GM19043 (cell line): ENCODE measurements at regions not wholly inside any gene's neighbourhood (a gene's known extent, or its start where the extent isn't known, plus 50 kb on each side); places are given as distances from the start of the nearest gene placed in this dataset.
"Not testable (repeated sequence)": the region's sequence is repeated elsewhere in the genome, so short reads cannot be mapped to it uniquely, and the experiment has no call there.

Experiments used
- ATAC-seq: cut with Tn5 transposase; IDR thresholded peaks from one replicate; pipeline ENCODE4 v1.9.1; 2021; ENCODE audit warnings: low read depth; ENCODE audit not compliant: unreplicated experiment

DNA sequence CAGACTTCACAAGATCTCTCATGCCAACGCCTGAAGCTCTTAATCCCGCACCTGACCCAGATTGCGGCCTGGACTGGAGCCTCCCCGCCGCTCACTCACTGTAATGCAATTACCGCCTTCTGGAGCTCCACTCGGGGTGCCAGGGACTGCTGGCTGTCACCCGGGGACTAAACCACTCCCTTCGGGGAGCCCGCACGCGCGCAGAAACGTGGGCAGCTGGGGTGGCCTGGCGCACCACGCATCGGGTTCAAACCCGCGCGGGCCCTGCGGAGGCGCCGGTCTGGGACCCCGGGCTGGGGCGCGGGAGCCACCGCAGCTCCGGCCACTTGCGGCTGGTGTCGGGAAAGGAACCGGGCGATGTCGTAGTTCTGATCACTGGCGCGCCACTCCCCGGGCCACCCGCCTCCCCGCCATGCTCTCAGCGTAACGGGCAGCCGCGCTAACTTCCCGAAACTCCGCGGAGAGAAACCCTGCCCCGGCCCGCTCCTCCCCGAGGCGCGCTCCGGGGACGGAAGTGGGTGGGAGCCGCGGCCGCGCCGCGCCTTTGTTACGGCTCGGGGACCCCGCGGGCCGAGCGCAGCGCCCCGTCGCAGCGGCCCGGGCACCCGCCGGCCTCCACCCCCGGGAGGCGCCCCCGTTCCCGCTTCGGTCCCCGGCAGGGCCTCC is 100.3 kb upstream of the SVIL start:
- ATAC-seq: peak; percentile 45

DNA sequence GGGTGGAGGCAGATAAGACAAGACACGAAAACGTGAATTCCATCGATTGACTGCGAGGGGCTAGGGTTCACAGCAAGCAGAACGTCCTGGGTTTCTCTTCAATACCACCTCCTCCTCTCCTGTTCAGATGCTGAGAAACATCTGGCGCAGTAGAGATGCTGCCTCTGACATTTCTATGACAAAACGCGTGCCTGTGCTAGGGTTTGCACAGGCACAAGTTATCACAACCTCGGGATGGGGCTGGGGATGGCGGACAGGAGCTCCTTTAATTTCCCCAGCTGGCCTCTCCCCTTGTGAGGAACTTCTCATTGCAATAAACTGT is 99.8 kb upstream of the SVIL start:
- no peak for ATAC-seq

DNA sequence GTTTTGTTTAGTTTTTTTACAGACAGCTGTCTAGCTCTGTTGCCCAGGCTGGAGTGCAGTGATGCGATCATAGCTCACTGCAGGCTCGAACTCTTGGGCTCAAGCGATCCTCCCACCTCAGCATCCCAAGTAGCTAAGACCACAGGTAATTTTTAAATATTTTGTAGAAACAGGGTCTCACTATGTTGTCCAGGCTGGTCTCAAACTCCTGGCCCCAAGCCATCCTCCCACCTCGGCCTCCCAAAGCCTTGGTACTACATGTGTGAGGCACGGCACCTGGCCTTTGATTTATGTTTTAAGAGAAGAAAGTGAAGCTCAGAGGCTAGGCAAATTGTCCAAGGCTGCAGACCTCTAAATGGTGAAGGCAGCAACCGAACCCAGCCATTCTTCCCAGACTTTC is 98.6 kb upstream of the SVIL start:
- no peak for ATAC-seq

DNA sequence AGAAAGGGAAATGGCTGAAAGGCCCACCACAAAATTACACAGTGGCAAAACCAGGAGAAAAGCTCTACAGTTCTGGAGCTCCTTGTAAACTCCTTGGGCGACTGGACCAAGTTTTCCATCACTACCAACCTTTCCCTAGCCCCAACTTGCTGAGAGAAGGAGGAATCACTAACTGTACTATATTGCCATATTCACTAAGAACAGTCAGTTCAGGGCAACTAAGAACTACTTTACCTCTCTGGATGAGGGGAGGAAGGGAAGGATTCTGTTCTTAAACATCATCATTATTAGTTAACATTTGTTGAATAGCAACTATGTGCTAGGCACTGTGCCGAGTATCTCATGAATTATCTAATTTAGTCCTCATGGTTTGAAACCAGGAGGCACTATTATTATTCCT is 98.1 kb upstream of the SVIL start:
- ATAC-seq: no peak

DNA sequence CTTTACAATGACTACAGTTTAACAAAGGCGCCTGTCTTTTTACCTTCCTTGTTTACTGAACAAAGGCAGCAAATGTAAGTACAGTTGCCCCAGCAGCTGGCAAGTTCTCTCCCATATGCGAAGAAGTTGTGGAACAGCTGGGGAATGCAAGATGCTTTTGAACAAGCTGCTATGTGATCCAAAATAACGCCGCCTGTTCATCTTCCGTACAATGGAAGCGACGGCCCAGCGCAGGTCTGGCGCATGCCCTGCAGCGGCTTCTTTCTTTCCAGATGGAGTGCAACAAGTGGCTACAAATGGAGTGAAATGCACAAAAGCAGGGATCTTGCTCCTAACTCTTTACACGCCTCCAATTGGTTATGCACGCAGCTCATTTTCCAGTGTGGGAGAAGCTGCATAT is 97.0 kb upstream of the SVIL start:
- ATAC-seq: no peak

DNA sequence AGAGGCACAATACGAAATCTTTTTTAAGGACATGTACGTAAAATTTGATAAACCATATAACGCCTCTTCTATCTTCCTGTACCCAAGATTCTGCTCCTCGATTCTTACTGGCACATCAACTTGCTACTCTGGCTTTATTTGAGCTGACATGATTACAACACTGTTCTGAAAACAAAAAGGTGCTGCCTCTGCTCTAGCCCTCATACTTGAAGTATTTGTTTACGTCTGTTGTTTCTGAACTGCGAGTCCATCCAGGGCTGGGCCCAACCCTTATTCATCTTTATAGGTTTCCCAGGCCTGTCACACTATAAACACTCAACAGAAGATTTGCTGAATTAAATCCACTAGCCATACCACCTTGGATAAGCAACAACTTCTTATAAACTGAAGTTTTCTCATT is 96.2 kb upstream of the SVIL start:
- ATAC-seq: no peak

DNA sequence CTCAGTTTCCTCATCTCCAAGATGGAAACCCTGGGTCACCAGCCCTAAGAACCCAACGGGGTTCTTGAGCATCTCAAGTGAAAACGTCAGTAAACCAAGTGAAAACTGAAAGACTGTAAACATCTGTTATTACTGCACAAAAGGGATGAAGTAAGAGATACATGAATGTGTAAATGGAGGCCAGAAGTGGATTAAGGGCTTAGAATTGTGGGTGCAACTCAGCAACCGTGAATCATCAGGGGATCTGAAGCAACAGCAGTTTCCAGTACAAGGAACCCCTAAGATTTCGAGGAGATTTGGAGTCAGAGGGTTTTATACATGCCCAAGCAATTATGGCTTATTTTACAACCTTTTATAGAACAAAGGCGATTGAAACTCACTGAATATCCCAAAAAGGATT is 95.7 kb upstream of the SVIL start:
- no peak for ATAC-seq

DNA sequence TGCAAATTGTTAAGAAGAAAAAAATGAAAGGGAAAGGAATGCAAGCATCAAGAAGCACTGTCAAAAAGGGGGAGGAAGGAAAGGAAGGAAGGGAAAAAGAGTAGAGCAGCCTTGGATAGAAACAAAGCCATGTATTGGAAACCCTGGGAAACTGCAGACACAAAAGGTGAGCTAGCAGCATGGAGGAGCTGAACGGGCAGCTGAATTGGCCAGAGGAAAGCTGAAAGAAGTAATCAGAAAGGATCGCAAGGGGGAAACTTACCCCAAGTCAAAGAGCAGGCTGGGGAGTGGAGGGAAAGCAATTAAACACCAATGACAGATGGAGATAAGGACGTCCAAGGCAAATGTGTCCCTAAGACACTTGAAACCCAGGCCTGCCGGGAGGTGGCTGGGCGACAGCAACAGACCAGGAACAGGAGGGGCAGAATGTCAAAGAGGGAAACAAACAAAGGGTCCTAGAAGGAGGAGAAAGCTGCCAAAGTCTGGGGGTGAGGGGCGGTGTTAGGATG is 93.8 kb upstream of the SVIL start:
- no peak for ATAC-seq

DNA sequence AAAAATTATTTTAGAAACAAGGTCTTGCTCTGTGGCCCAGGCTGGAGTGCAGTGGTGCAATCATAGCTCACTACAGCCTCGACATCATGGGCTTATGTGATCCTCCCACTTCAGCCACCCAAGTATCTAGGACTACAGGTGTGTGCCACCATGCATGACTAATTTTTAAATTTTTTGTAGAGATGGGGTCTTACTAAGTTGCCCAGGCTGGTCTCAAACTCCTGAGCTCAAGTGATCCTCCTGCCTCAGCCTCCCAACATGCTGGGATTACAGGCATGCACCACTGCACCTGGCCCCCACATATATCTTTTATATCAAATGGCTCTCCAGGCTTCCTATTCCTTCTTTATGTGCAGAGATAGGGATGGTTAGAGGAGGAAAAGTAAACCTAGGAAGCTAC is 91.2 kb upstream of the SVIL start:
- not testable (repeated sequence) for ATAC-seq

DNA sequence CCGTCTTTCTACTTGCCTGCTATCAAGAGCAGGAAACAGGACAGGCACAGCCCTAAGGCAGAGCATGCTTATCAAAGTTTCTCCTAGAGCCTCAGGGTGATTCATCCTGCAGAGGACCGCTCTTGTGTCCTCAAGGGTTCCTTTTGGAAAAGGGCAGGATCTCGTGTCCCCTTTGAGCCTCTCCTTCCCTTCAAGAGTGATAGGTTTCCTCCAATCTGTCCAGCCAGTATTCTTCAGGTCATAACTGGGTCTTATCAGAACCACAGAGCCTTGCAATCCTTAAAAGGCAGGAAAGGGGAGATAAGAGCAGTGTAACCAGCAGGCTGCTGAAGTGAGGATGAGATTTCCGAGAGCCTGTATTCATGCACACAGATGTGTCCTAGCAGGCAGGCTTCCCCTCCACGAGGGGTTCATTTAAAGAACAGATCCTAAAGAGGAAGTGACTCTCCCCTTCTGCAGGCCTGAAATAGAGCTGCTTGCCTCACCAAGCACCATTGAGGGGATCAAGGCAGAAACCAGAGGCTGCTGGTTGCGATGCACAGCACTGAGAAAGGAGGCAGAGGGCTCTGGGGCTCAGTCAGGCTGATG is 90.5 kb upstream of the SVIL start:
- ATAC-seq: no peak

DNA sequence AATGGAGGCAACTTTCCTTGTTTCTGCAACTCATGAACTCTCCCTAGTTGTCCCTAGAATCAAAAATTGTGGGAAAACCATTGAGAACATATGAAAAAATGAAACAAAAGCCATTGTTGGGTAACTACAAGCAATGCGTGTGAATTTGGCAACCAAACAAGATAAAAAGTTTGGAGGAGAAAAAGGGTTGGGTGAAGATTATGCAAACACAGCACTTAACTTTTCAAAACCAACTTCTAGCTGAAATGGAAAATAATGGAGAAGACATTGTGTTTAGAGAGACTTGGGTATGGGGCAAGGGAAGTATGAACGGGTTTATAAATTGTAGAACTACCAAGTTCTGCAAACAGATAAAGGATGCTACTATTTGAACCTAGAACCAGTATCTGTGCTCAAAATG is 89.0 kb upstream of the SVIL start:
- no peak for ATAC-seq

DNA sequence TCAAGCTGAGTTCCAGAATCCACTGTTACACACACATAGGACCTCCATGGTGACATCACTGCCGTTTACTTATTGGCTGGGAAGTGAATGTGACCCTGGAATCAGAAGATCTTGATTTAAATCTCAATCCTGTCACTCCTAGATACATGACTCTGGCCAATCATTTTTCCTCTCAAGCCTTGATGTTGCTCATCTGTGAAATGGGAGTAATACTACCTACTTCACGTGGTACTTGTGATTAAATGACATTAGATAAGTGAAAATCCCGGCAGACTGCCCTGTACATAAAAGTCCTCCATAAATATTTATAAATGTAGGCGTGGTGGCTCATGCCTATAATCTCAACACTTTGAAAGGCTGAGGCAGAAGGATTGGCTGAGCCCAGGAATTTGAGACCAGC is 88.0 kb upstream of the SVIL start:
- no peak for ATAC-seq

DNA sequence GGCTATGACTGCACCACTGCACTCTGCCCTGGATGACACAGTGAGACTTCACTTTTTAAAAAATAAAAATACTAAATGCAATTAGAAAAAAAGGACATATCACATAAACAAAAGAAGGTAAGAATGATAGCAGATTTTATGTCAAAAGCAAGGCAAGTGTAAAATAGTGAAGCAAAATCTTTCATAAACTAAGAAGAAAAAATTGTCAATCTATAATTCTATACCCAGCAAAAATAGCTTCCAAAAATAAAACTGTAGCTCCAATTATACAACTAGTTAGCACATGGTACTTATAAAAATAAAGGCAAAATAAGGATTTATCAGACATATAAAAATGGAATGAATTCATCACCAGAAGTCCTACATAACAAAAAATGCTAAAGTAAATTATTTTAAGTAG is 85.4 kb upstream of the SVIL start:
- ATAC-seq: no peak

DNA sequence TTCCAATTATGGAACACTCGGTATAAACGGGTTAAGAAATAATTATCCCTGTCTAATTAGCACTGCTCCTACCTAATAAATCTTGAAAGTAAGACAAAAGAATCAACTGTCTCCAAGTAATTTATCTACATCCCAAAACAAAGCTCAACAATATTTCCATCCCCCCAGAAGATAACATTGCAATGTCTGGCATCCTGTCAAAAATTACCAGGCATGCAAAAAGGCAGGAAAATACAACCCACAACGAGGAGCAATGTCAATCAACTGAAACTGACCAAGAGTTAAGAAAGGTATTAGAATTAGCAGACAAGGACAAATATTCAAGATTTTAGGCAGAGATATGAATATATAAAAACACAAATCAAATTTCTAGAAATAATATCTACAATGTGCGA is 84.5 kb upstream of the SVIL start:
- ATAC-seq: no peak

DNA sequence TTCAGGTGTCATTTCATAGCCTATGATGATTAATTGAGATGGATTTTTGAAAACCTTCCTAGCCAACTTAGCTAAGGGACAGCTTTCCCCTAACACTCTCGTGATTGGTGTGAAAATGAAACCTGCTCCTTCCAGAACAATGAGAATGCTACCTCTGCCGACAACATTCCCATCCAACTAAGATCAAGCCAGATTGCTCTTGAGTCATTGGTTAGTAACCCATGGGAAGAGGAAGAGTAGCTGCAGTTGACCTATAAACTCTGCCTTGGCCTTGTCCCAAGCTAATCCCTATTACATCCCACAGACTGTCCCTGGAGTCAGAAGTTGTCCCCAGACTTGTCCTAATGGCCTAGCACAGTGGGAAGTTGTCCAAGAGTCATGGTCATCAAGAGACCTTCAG is 80.5 kb upstream of the SVIL start:
- ATAC-seq: no peak

DNA sequence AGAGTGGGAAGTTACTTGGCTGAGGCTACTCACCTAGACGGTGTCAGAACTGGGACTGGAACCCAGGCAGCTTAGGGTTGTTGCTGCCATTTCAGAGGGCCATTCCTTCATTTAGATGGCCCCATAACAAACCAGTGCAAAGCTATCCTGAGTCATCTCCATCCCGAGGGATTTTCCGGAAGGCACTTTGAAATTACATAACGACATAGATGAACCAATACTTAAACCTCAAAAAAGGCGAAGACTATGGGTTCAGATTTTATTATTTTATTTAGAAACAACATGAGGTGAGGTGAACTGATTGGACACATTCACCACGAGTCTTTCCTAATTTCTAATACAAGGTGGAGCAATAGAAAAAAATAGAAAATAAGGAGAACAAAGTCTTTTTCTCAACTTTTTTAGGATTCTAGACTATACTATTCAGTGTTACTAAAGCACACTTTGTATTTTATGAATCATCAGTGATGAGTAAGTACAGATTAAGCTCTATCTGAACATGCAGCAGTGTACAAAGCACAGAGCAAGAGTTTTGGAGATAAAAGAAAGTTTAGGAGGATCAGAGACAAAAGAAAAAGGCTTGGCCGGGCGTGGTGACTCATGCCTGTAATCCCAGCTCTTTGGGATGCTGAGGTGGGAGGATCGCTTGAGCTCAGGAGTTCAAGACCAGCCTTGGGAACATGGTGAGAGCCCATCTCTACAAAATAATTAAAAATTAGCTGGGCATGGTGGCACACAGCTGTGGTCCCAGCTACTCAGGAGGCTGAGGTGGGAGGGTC is 79.5 kb upstream of the SVIL start:
- ATAC-seq: no peak

DNA sequence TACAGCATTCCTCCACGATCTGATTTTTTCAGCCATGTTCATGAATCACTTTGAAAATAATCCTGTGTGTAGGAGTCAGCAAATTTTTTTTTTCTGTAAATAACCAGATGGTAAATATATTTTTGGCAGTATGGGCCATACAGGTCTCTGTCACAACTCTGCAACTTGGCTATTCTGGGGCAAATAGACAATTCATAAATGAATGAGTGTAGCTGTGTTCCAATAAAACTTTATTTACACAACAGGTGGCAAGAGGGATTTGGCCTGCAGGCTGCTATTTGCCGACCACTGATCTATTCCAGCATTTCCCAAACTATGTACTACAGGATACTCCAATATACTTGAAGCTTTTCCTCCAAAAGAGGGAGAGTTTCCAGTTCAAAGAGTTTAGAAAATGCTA is 78.7 kb upstream of the SVIL start:
- ATAC-seq: no peak

DNA sequence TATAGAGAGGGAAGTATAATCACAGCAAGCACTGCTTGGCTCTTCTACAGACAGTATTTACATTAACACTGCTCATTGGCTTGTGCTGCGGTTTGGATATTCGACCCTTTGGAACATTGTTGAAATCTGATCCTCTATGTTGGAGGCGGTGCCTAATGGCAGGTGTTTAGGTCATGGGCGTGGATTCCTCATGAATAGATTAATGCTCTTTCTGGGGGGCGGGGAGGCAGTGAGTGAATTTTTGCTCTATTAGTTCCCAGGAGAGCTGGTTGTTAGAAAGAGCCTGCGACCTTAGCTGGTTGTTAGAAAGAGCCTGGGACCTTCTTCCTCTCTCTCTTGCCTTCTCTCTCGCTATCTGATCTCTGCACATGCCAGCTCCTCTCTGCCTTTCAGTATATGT is 77.3 kb upstream of the SVIL start:
- ATAC-seq: no peak

DNA sequence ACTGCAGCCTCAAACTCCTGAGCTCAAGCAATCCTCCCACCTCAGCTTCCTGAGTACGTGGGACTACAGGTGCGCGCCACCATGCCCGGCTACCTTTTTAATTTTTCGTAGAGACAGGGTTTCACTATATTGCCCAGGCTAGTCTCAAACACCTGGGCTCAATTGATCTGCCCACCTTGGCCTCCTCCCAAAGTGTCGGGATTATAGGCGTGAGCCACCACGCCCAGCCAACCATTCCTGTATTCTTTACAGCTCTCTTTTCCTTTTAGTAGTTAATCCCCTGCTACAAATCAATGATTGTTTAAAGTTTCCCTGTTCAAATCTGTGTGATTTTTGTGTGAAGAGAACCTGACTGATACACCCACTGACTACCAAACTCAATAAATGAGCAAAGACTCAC is 75.4 kb upstream of the SVIL start:
- ATAC-seq: no peak

DNA sequence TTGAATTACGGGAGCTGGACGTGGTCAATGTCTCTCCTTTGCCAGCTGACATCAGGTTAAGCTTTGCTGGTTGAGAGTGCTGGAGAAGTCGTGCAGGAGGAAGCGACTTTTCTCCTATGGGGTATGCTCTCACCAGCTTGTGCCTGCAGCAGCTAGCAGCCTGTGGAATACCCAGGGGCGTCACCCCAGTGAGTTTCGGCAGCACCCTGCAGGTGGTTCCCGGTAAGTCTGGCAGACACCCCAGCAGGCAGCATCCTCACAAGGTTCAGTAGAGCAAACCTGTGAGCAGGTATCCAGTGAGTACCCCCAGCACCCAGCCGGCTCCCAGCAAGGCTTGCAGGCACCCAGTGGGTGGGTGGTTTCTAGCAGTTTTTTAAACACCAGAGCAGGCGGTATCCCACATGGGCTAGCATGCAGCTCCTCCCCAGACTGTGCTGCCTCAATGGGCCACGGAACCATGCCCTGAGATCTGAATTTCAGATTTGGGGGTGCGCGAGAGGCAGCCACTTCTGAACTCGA is 74.8 kb upstream of the SVIL start:
- ATAC-seq: no peak

DNA sequence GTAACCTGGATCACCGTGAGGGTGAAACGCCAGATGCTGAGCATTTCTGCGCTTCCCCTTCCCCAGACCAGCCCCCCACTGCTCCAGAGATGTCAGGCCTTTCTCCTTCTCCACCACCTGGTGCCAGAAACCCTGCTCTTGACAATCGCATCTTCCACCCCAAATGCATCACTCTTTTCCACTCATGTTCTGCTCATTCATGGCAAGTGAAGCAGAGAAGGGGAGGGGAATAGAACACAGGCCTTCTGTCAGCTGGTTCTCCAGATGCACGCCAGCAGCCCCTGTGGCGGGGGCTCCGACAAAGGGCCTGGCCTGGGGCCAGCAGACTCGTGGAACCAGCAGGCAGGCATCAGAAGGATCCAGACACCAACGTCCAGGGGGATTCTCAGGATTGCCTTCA is 68.5 kb upstream of the SVIL start:
- no peak for ATAC-seq
